GM12878 (cell line): ENCODE measurements at regions not wholly inside any gene's neighbourhood (a gene's known extent, or its start where the extent isn't known, plus 50 kb on each side); places are given as distances from the start of the nearest gene placed in this dataset.

Experiments
- ATAC-seq: fragments of 200-7000 bp; cut with Tn5 transposase; 3 replicates; pipeline ENCODE4 v1.9.1; 2020; ENCODE audit warnings: mild to moderate bottlenecking, moderate library complexity
- BruUV-seq: library from RNA; stranded (reverse); fragments of 400-500 nt; replicated peaks from 2 replicates; lab custom pipeline; 2021; lab: Mats Ljungman, UMichigan
- CTCF ChIA-PET: fragments of 300-600 bp; sonication (Branson Sonifier 250); formaldehyde crosslinking; extraction: SDS; loops from one replicate; lab custom pipeline; 2021; ENCODE audit warnings: inconsistent platforms; lab: Yijun Ruan, JAX
- POLR2A ChIA-PET: fragments of 350-600 bp; formaldehyde crosslinking; extraction: SDS; loops from one replicate; lab custom pipeline; 2021; ENCODE audit warnings: inconsistent platforms; lab: Charles Lee
- RAD21 ChIA-PET: fragments of 300-600 bp; sonication (Branson Sonifier 250); formaldehyde crosslinking; loops from one replicate; lab custom pipeline; 2023; ENCODE audit warnings: antibody characterized with exemption; ENCODE audit not compliant: unreplicated experiment; lab: Charles Lee
- SMC1A ChIA-PET: fragments of 300-600 bp; sonication (Branson Sonifier 250); formaldehyde crosslinking; loops from one replicate; lab custom pipeline; 2023; ENCODE audit not compliant: unreplicated experiment, uncharacterized antibody; lab: Charles Lee
- DNase-seq: peaks from one replicate; pipeline ENCODE4 v3.0.0-alpha.2; 2011; ENCODE audit warnings: low read depth, low spot score
- FAIRE-seq: peaks from 3 replicates; lab custom pipeline; 2011; peaks lifted over from hg19 to GRCh38; lab: Jason Lieb, UNC
- H2AFZ ChIP-seq: 2 replicates; pipeline ENCODE4 v1.6.0; 2011; ENCODE audit warnings: low read depth, low read length, control low read depth; ENCODE audit not compliant: control insufficient read depth
- H3K27ac ChIP-seq: 2 replicates; pipeline ENCODE4 v1.5.1; 2011; ENCODE audit warnings: control low read depth; ENCODE audit not compliant: control insufficient read depth, insufficient read depth
- H3K27me3 ChIP-seq, 2 experiments: replicated peaks in 1 of 2; 2 replicates each; pipeline versions ENCODE4 v1.6.0 to v1.6.1; 2011; ENCODE audit warnings: low read length in 1 of 2; ENCODE audit not compliant: control insufficient read depth in 2 of 2, insufficient read depth in 2 of 2
- H3K36me3 ChIP-seq, 2 experiments: 2 replicates each; pipeline ENCODE4 v1.5.1; 2011; ENCODE audit warnings: low read length in 1 of 2; ENCODE audit not compliant: control insufficient read depth in 2 of 2, insufficient read depth in 2 of 2
- H3K4me1 ChIP-seq: 2 replicates; pipeline ENCODE4 v1.6.1; 2011; ENCODE audit warnings: mild to moderate bottlenecking, low read length, moderate library complexity, mixed read lengths; ENCODE audit not compliant: control insufficient read depth, insufficient read depth
- H3K4me2 ChIP-seq: 2 replicates; pipeline ENCODE4 v1.6.0; 2011; ENCODE audit warnings: control low read depth; ENCODE audit not compliant: control insufficient read depth, insufficient read depth
- H3K4me3 ChIP-seq: fragments of 200-600 bp; sonication (generic); 2 replicates; pipeline ENCODE4 v1.5.1; 2016
- H3K79me2 ChIP-seq: 2 replicates; pipeline ENCODE4 v1.6.0; 2011; ENCODE audit warnings: low read length; ENCODE audit not compliant: control insufficient read depth, insufficient read depth
- H3K9ac ChIP-seq: 2 replicates; pipeline ENCODE4 v1.8.0; 2011; ENCODE audit warnings: low read length, control low read depth, mixed read lengths; ENCODE audit not compliant: control insufficient read depth, insufficient read depth
- H3K9me3 ChIP-seq: replicated peaks from 3 replicates; pipeline ENCODE4 v1.5.1; 2011; ENCODE audit warnings: mild to moderate bottlenecking, low read length; ENCODE audit not compliant: control insufficient read depth, insufficient read depth
- H4K20me1 ChIP-seq: 2 replicates; pipeline ENCODE4 v1.6.0; 2011; ENCODE audit not compliant: control insufficient read depth, insufficient read depth
- BRCA1 ChIP-seq: IDR thresholded peaks from 2 replicates; pipeline ENCODE4 v1.6.1; 2011; ENCODE audit warnings: low read depth, low read length, improper control_type of control experiment
- IKZF1 ChIP-seq: fragments of 450-650 bp; conservative IDR thresholded peaks from 2 replicates; pipeline ENCODE4 v1.6.1; 2017; ENCODE audit warnings: antibody characterized with exemption, mild to moderate bottlenecking
- POLR2AphosphoS5 ChIP-seq: IDR thresholded peaks from 2 replicates; pipeline ENCODE4 v1.6.1; 2011; ENCODE audit warnings: mild to moderate bottlenecking, low read length, inconsistent platforms
- RELA ChIP-seq: fragments of 450-650 bp; IDR thresholded peaks from 2 replicates; pipeline ENCODE4 v1.8.0; 2014; ENCODE audit warnings: borderline replicate concordance; ENCODE audit not compliant: partially characterized antibody
- STAT1 ChIP-seq: fragments of 450-650 bp; conservative IDR thresholded peaks from 2 replicates; pipeline ENCODE4 v1.6.1; 2014; ENCODE audit warnings: antibody characterized with exemption, mild to moderate bottlenecking
- WGBS: methylation state at CpG from one replicate; pipeline ENCODE4 v1.1.6; 2016; ENCODE audit warnings: low lambda C conversion rate; ENCODE audit not compliant: insufficient replicate concordance, insufficient coverage; ENCODE audit errors: missing lambda C conversion rate; 5-methylcytosine and 5-hydroxymethylcytosine counted together
- in situ Hi-C: fragments of 300-500 bp; cut with MboI; formaldehyde crosslinking; loops from 9 replicates; pipeline ENCODE4 v1.14.3; 2018; ENCODE audit warnings: mixed read lengths
- intact Hi-C: fragments of 100-400 bp; cut with micrococcal nuclease; formaldehyde crosslinking; loops from one replicate; pipeline ENCODE4 v1.14.2; 2022; ENCODE audit not compliant: unreplicated experiment
- TF ChIP-seq, protein P1 (sequence below): fragments of 150-350 bp; IDR thresholded peaks from 2 replicates; pipeline ENCODE4 v1.6.1; 2016; ENCODE audit warnings: low read depth, low read length
- TF ChIP-seq, protein P2 (sequence below): IDR thresholded peaks from 2 replicates; pipeline ENCODE4 v1.6.1; 2011; ENCODE audit warnings: low read depth, low read length, improper control_type of control experiment, borderline replicate concordance
- TF ChIP-seq, protein P3 (sequence below): IDR thresholded peaks from 2 replicates; pipeline ENCODE4 v1.6.1; 2012; ENCODE audit warnings: improper control_type of control experiment, low read depth, low read length; ENCODE audit not compliant: insufficient replicate concordance

DNA sequence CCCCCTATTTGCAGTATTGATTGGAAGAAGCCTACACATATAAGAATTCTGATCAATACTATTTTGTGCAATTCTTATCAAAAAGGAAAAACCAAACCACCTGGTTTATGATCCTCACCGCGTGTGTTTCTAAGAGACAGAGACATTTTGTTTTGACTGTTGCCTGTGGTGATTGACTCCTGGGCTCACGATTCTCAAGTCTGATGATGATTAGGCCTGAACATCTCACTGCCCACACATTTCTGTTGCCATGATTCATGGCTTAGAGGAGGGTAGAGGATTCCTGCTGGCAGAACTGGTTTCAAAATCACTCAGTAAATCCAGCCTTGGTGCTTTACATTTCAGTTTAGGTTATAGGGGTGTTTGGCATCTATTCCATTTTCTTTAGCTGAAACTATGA, 88.3 kb upstream of the UBE3A start:
- H3K9me3 ChIP-seq, result no peaks in the 10 kb centered on the region; the same call in 2 of the 3 replicates
- SMC1A ChIA-PET, result no interaction called here
- no peaks in the 10 kb centered on the region for H3K79me2 ChIP-seq
- H3K27ac ChIP-seq, result no peak overlapping the region
- CTCF ChIA-PET, result no interaction called here
- 30% methylated on average over 3 of the region's 3 CpGs for WGBS
- H3K4me1 ChIP-seq, result no peaks in the 10 kb centered on the region
- H3K36me3 ChIP-seq, result no peaks in the 10 kb centered on the region
- H4K20me1 ChIP-seq, result no peaks in the 10 kb centered on the region
- in situ Hi-C loops (no loop called here), intact Hi-C loops (no loop called here)
- TF ChIP-seq POLR2AphosphoS5 (no peak), IKZF1 (no peak), STAT1 (no peak)
- TF ChIP-seq, protein P1, sequence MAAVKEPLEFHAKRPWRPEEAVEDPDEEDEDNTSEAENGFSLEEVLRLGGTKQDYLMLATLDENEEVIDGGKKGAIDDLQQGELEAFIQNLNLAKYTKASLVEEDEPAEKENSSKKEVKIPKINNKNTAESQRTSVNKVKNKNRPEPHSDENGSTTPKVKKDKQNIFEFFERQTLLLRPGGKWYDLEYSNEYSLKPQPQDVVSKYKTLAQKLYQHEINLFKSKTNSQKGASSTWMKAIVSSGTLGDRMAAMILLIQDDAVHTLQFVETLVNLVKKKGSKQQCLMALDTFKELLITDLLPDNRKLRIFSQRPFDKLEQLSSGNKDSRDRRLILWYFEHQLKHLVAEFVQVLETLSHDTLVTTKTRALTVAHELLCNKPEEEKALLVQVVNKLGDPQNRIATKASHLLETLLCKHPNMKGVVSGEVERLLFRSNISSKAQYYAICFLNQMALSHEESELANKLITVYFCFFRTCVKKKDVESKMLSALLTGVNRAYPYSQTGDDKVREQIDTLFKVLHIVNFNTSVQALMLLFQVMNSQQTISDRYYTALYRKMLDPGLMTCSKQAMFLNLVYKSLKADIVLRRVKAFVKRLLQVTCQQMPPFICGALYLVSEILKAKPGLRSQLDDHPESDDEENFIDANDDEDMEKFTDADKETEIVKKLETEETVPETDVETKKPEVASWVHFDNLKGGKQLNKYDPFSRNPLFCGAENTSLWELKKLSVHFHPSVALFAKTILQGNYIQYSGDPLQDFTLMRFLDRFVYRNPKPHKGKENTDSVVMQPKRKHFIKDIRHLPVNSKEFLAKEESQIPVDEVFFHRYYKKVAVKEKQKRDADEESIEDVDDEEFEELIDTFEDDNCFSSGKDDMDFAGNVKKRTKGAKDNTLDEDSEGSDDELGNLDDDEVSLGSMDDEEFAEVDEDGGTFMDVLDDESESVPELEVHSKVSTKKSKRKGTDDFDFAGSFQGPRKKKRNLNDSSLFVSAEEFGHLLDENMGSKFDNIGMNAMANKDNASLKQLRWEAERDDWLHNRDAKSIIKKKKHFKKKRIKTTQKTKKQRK, result no peak
- RAD21 ChIA-PET, result no interaction called here
- DNase-seq (no peak), FAIRE-seq (no peak), ATAC-seq (no peak)
- no TSS peak for BruUV-seq
- POLR2A ChIA-PET, result no interaction called here
- H2AFZ ChIP-seq, result no peak overlapping the region
- H3K9ac ChIP-seq, result no peak overlapping the region
- no peaks in the 10 kb centered on the region for H3K27me3 ChIP-seq
- no peak overlapping the region for H3K4me2 ChIP-seq
- H3K4me3 ChIP-seq, result no peak overlapping the region

DNA sequence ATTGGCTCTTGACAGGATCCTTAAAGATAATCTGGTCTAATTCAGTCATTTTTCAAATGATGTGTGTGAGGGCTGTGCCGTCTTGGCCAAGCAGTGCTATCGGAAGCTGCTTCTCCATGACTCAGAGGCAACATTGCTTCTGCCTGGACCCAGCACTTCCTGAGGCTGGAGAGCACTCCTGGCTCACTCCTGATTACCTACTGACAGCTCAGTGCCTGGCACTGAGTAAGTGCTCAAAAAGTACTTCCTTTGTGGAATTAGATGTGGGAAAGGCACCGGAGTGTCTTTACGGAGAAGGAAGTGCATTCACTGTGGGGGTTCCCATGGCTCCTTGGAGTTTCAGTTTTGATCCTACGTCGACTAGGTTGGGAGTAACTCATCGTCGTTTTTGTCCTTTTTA, 86.9 kb upstream of the UBE3A start:
- CTCF ChIA-PET, result interaction anchor here (0.9 kb wide), 1 partner anchor 17 kb away, joined by 3 read pairs; no protein-coding TSS in a partner anchor
- Histone ChIP-seq H3K4me3 (no peak overlapping the region), H3K4me1 (no peaks in the 10 kb centered on the region), H3K9ac (no peak overlapping the region), H3K79me2 (no peaks in the 10 kb centered on the region), H3K36me3 (no peaks in the 10 kb centered on the region), H4K20me1 (no peaks in the 10 kb centered on the region), H3K4me2 (no peak overlapping the region), H2AFZ (no peak overlapping the region), H3K27me3 (no peaks in the 10 kb centered on the region), H3K9me3 (no peaks in the 10 kb centered on the region; the same call in 2 of the 3 replicates), H3K27ac (no peak overlapping the region)
- RAD21 ChIA-PET, result no interaction called here
- intact Hi-C loops (no loop called here), in situ Hi-C loops (no loop called here)
- POLR2A ChIA-PET, result no interaction called here
- ATAC-seq (no peak), DNase-seq (no peak), FAIRE-seq (no peak)
- BruUV-seq, result no TSS peak
- SMC1A ChIA-PET, result no interaction called here
- WGBS, result 20% methylated on average over 8 of the region's 8 CpGs
- TF ChIP-seq, protein P2, sequence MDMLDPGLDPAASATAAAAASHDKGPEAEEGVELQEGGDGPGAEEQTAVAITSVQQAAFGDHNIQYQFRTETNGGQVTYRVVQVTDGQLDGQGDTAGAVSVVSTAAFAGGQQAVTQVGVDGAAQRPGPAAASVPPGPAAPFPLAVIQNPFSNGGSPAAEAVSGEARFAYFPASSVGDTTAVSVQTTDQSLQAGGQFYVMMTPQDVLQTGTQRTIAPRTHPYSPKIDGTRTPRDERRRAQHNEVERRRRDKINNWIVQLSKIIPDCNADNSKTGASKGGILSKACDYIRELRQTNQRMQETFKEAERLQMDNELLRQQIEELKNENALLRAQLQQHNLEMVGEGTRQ, result no peak
- TF ChIP-seq RELA, result no peak
- TF ChIP-seq BRCA1, result no peak
- TF ChIP-seq, protein P3, sequence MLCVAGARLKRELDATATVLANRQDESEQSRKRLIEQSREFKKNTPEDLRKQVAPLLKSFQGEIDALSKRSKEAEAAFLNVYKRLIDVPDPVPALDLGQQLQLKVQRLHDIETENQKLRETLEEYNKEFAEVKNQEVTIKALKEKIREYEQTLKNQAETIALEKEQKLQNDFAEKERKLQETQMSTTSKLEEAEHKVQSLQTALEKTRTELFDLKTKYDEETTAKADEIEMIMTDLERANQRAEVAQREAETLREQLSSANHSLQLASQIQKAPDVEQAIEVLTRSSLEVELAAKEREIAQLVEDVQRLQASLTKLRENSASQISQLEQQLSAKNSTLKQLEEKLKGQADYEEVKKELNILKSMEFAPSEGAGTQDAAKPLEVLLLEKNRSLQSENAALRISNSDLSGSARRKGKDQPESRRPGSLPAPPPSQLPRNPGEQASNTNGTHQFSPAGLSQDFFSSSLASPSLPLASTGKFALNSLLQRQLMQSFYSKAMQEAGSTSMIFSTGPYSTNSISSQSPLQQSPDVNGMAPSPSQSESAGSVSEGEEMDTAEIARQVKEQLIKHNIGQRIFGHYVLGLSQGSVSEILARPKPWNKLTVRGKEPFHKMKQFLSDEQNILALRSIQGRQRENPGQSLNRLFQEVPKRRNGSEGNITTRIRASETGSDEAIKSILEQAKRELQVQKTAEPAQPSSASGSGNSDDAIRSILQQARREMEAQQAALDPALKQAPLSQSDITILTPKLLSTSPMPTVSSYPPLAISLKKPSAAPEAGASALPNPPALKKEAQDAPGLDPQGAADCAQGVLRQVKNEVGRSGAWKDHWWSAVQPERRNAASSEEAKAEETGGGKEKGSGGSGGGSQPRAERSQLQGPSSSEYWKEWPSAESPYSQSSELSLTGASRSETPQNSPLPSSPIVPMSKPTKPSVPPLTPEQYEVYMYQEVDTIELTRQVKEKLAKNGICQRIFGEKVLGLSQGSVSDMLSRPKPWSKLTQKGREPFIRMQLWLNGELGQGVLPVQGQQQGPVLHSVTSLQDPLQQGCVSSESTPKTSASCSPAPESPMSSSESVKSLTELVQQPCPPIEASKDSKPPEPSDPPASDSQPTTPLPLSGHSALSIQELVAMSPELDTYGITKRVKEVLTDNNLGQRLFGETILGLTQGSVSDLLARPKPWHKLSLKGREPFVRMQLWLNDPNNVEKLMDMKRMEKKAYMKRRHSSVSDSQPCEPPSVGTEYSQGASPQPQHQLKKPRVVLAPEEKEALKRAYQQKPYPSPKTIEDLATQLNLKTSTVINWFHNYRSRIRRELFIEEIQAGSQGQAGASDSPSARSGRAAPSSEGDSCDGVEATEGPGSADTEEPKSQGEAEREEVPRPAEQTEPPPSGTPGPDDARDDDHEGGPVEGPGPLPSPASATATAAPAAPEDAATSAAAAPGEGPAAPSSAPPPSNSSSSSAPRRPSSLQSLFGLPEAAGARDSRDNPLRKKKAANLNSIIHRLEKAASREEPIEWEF, result no peak
